GM19372 (cell line): ENCODE measurements at regions not wholly inside any gene's neighbourhood (a gene's known extent, or its start where the extent isn't known, plus 50 kb on each side); places are given as distances from the start of the nearest gene placed in this dataset.

Source experiments
- ATAC-seq: cut with Tn5 transposase; IDR thresholded peaks from one replicate; pipeline ENCODE4 v1.9.1; 2021; ENCODE audit warnings: mild to moderate bottlenecking, low read depth, moderate library complexity; ENCODE audit not compliant: unreplicated experiment

DNA sequence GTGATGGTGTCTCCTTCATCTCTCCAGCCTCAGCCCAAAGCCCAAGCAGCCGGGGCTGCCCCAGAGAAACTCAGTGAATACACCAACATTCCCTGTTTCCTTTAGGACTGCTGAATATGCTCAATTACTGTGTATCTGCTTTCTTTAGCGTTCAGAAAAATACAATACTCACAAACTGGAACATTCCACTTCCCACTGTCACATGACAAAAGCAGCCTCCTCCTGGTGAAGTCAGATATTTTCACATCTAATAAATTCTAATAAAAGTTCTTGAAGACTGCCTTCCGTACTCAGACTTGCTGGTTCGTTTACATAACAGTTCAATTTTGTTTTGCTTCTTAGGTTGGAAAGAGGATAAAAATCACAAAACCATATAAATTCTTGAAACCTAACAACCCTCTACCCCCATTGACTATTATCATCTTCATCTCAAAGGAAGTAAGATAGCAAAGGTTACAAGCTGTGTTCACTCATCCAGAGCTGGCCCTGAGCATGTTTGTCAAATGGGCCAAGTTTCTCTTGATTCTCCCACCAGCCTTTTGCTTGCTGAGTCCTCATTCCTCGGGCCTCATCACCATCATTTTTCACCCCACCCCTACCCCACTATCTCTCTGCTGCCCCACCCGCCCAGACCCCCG lies 190.8 kb upstream of the HNRNPA3 start:
- no peak for ATAC-seq

DNA sequence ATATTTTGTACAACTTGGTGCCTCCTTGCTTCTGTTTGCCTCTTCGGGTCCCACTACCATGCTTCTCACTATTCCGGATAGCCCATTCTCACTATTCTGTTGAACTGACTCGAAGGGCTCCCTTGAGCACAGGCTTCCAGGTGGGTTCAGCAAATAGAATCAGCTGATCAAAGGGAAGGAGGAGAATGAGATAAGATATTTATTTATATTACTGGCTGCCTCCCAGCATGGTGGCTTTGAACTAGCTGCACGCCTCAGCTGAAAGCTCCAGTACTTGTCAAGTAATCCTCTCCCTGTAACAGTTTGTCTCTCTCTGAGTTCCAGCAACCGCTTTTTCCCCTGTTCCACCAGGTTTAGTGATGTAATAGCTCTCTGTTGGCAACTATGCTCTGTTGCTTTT lies 187.8 kb upstream of the HNRNPA3 start:
- no peak for ATAC-seq

DNA sequence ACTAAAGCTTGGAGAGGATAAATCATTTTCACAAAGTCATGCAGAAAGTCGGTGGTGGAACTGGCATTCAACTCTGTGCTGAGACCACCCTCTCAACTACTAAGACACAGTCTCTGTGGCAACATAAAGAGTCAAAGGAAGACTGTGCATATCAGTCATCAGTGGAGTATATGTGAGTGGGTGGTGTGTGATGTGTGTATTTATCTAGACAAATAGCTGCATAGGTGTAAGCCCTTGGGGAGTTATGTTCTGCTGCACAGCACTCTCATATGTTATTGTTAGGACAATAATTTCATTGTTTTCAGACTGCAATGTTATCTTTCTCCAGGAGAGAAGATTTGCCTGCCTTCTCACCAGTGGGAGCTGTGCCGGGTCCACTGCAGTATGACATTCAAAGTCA lies 186.3 kb upstream of the HNRNPA3 start:
- ATAC-seq: no peak

DNA sequence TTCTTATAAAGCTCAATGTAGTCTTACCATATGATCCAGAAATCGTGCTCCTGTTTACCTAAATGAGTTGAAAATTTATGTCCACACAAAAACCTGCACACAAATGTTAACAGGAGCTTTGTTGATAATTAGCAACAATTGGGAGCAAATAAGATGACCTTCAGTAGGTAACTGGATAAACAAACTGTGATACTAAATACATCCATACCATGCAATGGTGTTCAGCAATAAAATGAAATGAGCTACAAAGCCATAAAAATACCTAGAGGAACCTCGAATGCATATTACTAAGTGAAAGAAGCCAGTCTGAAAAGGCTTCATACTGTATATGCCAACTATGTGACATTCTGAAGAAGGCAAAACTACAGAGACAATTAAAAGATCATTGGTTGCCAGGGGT lies 185.6 kb upstream of the HNRNPA3 start:
- no peak for ATAC-seq

GRCh38 chr2:177028296-177028695 lies 184.3 kb upstream of the HNRNPA3 start:
- no peak for ATAC-seq

- ATAC-seq: no peak
These were observed 183.5 kb upstream of the HNRNPA3 start for GRCh38 chr2:177029075-177029474.

GRCh38 chr2:177029501-177029900 lies 183.1 kb upstream of the HNRNPA3 start:
- ATAC-seq: no peak

DNA sequence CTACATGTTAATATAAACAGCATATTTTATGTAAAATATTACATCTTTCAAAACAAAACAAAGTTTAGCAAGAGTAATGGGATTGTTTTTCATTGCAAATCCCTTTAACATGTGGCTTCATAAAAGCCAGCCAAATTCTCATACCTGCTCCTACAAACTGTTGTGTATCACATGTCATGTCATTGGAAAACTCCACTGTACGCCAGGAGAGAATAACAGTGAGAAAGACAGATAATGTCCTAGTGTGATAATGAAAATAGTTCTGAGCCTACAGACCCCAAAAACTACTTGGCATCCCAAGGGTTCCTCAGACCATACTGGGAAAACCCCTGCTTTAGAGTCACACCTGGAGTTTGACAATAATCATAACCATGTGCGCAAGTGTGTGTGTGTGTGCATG lies 182.7 kb upstream of the HNRNPA3 start:
- ATAC-seq: no peak

- no peak for ATAC-seq
These were observed 182.0 kb upstream of the HNRNPA3 start for GRCh38 chr2:177030451-177031105.

DNA sequence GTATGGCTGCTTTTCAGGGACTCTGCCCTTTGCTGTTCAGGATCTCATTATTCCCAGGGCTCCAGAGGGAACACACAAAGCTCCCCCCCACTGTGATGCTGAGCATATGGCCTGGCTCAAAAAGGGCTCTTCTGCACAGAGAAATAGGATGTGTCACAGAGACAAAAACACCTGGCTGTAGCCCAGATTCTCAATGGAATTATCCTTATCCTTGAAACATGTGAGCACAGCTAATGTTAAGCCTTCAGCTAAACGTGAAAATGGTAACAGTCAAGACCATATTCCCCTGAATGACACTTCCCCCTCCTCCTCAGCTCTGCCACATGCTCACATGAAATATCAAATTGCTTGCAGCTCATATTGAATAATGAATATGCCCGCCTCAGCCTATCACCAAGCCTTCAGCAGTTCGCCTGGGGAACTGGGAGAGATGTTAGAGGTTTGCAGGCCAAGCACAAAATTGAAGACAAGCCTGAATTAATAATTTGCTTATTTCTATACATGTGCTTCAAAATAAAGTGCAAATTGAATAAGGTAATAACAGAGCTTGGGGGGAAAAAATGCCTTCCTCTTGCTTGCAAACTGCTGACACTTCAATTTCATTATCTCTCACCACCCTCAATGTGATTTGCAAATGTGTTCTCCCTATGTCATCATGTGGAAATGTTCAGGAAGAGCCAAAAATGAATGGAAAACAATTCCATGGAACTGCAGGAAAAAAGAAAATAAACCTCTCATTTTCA lies 181.0 kb upstream of the HNRNPA3 start:
- ATAC-seq: no peak

DNA sequence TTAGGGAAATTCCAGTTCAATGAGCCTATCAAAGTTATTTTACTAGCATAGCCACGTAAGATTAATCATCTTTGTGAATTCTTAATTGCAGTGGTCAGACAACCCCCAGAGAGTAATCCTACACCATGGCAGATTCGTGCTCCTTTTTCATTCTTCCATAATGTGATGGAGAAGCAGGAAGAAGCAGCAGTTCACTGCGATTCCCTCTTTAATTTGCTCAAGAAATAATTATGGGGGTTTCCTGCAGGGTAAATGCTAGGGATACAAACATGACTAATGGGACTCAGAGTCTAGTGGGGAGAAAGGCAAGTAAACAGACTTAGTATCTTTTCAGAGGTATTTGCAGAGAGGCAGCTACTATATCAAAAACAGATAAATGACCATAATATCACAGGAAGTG lies 175.8 kb upstream of the HNRNPA3 start:
- no peak for ATAC-seq

DNA sequence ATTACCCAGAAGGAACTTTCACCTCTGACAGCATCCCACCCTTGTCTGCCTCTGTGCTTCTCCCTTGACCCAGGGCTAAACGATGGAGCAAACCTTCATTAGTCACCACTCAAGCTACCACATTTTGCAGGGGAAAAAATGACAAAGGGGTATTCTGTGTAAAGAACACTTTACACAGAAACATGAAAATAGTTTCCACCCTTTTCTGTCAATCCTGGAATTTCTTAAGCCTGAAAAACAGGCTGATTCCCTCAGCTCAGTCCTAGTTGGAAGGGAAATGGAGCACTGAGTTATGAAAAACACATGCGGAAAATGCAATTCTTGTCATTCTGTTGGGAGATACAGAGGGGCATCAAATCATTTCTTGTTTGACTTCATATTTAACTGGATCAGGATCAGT lies 175.0 kb upstream of the HNRNPA3 start:
- no peak for ATAC-seq

- no peak for ATAC-seq
These were observed 173.7 kb upstream of the HNRNPA3 start for GRCh38 chr2:177038787-177039484.

- no peak for ATAC-seq
These were observed 170.3 kb upstream of the HNRNPA3 start for GRCh38 chr2:177042311-177042710.

- ATAC-seq: no peak
These were observed 167.9 kb upstream of the HNRNPA3 start for GRCh38 chr2:177044671-177045070.

DNA sequence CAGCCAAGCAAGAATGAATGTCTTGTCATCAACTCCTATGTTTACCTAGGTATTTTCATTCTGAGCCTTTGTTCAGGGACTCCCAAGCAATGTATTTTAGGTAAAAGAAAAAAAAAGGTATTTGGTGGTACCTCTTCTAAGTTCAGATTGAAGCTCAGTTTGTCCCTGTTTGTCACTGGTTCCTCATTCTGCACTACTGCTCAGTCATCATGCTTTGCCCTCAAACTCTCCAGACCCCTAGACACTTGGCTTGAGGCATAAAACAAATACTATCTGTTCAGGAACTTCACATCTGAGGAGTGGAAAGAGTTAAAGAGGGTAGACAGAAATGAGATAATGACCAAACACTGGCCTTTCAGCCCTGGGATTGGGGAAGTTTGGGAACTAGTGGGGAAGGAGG lies 163.6 kb upstream of the HNRNPA3 start:
- ATAC-seq: no peak

DNA sequence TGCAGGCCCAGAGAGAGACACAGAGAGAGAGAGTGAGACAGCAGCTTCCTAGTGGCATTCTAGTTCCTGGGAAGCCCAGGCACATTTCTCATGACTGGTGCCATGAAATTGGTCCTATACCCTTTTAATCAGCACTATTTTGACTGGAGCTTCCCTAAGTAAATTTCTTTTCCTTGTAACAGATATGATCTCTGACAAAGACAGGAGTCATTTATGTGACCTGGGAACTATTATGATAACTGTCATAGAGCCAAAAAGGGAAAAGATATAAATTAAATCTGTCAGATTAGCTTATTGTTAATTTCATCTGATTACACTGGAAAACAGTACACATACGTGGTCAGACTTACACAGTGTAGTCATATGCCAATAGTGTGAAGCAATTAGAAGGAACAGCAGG lies 161.3 kb upstream of the HNRNPA3 start:
- ATAC-seq: no peak

DNA sequence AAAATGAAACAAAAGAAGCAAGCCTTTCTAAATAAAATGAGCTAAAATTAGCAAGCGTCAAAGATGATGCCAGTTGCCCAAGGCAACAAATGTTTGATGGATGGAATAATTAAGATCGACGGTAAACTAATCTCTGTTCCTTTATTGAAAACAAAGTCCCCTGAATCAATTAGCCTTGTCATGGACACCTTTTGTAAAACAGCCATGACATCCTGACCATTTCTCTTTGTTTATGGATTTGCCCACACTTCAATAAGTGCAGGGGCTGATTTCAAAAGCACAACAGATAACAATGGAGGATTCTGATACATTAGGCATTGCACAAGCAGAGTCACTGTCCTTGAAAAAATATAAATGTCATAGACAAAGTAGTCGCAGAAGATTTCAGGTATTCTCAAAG lies 160.1 kb upstream of the HNRNPA3 start:
- no peak for ATAC-seq

DNA sequence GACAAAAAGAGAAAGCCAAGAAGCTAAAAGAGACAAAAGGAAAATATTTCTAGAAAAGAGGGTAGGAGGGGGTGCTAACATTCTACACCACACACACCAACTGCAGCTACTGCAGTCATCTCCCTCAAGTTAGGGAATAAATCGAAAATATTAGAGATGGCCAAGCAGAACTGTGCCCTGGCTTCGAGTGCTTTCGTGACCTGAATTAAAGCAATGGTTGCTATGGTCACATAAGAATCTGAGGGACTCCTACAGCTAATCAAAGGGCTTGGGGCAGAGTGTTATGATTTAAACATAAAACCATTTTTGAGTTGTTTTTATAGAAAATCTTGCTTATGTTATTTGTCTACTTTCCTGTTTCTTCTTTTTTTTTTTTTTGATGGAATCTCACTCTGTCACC lies 159.6 kb upstream of the HNRNPA3 start:
- ATAC-seq: no peak

GRCh38 chr2:177053716-177054115 lies 158.9 kb upstream of the HNRNPA3 start:
- ATAC-seq: no peak

DNA sequence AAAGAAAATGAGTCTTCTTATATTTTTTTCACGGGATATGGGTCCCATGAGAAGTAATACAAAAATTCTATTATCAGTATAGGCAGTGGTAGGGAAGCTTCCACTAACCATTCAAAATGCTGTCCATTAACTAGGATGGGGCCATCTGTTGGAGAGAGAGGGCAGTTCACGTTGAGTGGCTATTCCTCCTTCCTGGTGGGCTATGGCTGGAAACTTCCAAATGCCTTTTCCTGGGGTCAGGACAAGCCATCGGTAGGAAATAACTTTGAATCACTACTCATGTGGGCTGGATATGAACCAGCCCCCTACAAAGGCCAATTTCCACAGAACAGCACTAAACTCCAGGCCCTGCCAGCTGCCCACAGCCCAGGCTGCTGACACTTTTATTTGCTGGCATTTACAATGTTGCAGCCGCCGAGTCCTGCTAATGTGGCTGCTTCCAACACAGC lies 156.1 kb upstream of the HNRNPA3 start:
- no peak for ATAC-seq
